Aorta (tissue), 5 donors: ENCODE measurements at regions not wholly inside any gene's neighbourhood (a gene's known extent, or its start where the extent isn't known, plus 50 kb on each side); places are given as distances from the start of the nearest gene placed in this dataset.

Experiments
- ATAC-seq: fragments of 200-7000 bp; cut with Tn5 transposase; one replicate; pipeline ENCODE4 v1.9.1; 2022; ENCODE audit warnings: moderate library complexity; ENCODE audit not compliant: low FRiP score
- DNase-seq, 2 donors: peaks; one replicate each; pipeline ENCODE4 v3.0.0-alpha.2; 2020
- H3K27ac ChIP-seq, 2 donors: one replicate each; pipeline ENCODE4 v1.5.1; 2013; ENCODE audit warnings: low read length in 2 of 2, mild to moderate bottlenecking in 2 of 2, moderate library complexity in 2 of 2, control low read depth in 1 of 2, inconsistent platforms in 1 of 2, low read depth in 1 of 2
- H3K27me3 ChIP-seq, 2 donors: one replicate each; pipeline ENCODE4 v1.6.1; 2013; ENCODE audit warnings: control low read depth in 1 of 2, low read length in 1 of 2, mild to moderate bottlenecking in 1 of 2, moderate library complexity in 1 of 2; ENCODE audit not compliant: insufficient read depth in 2 of 2, control insufficient read depth in 1 of 2
- H3K36me3 ChIP-seq, 2 donors: one replicate each; pipeline ENCODE4 v1.6.1; 2013; ENCODE audit warnings: control low read depth in 1 of 2, low read length in 1 of 2, mild to moderate bottlenecking in 1 of 2; ENCODE audit not compliant: insufficient read depth in 2 of 2, control insufficient read depth in 1 of 2
- H3K4me1 ChIP-seq, 2 donors: one replicate each; pipeline ENCODE4 v1.6.1; 2013; ENCODE audit warnings: low read length in 2 of 2, control low read depth in 1 of 2, mild to moderate bottlenecking in 1 of 2, moderate library complexity in 1 of 2; ENCODE audit not compliant: insufficient read depth in 2 of 2, control insufficient read depth in 1 of 2
- H3K4me3 ChIP-seq, 2 donors: one replicate each; pipeline ENCODE4 v1.5.1; 2013; ENCODE audit warnings: low read length in 2 of 2, control low read depth in 1 of 2, mild to moderate bottlenecking in 1 of 2
- H3K9me3 ChIP-seq: one replicate; pipeline ENCODE4 v1.6.1; 2013; ENCODE audit warnings: mild to moderate bottlenecking, low read length; ENCODE audit not compliant: control insufficient read depth
- WGBS, 2 donors: extraction: QIAGEN DNeasy Blood & Tissue Kit; methylation state at CpG; one replicate each; pipeline ENCODE4 v1.1.7; 2013; 5-methylcytosine and 5-hydroxymethylcytosine counted together
- intact Hi-C, 2 donors: fragments of 100-400 bp; cut with DNase I; formaldehyde crosslinking; loops; one replicate each; pipeline versions ENCODE4 v1.14.2 to v1.15.0; 2022
- donor health status: healthy with polysubstance abuse.
- donor health status: Bipolar disorder and iron deficiency.
- donor health status: DM: no; HTN: no; CAD: no.
- donor health status: DM: no; HTN: no; CAD: no.
- donor health status: DM: yes; HTN: yes; CAD: no.

DNA sequence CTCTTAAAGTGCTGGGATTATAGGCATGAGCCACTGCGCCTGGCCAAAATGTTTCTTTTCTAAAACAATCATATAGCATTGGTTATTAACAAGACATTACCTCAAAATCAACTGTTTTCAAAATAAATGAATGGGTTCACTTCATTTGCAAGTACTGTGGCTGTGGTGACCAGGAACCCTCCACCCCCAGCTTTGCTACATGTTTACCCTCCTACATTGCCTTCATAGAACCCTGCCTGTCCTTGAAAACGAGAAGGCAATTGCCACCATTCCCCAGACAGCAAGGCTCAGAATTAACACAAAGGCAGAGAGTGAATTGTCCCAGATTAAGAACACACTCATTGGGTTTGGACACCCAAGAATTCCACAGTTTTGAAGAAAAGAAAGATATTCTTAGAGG lies 116.6 kb upstream of the LGSN start:
- DNase-seq (no peak), ATAC-seq (no peak)
- H3K9me3 ChIP-seq: no peaks in the 10 kb centered on the region
- H3K36me3 ChIP-seq: no peaks in the 10 kb centered on the region
- H3K27ac ChIP-seq: no peak overlapping the region
- no peaks in the 10 kb centered on the region for H3K4me1 ChIP-seq
- H3K27me3 ChIP-seq: no peaks in the 10 kb centered on the region
- intact Hi-C loops: no loop called here
- no peak overlapping the region for H3K4me3 ChIP-seq
- 70% methylated on average over 2 of the region's 2 CpGs for WGBS, 2 donors

DNA sequence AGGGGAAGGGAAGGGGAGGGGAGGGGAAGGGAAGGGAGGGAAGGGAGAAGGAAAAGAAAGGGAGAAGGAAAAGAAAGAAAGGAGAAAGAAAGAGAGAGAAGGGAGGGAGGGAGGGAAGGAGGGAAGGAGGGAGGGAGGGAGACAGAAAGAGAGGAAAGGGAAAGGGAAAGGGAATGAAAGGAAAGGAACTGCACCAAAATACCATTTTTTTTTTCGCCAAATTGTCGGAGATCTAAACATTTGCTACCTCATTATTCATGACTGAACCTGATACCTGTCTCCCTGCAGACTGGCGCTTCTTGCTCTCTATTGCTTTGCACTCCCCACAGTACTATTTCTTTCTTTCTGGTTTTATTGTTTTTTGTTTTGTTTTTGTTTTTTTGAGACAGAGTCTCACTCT lies 117.3 kb upstream of the LGSN start:
- 81 to 84% methylated on average over 3 of the region's 3 CpGs for WGBS, 2 donors
- H3K36me3 ChIP-seq: no peaks in the 10 kb centered on the region
- H3K4me1 ChIP-seq: no peaks in the 10 kb centered on the region
- ATAC-seq: no peak
- no peaks in the 10 kb centered on the region for H3K27me3 ChIP-seq
- intact Hi-C loops: no loop called here
- H3K27ac ChIP-seq: no peak overlapping the region
- no peak for DNase-seq
- no peaks in the 10 kb centered on the region for H3K9me3 ChIP-seq
- no peak overlapping the region for H3K4me3 ChIP-seq

DNA sequence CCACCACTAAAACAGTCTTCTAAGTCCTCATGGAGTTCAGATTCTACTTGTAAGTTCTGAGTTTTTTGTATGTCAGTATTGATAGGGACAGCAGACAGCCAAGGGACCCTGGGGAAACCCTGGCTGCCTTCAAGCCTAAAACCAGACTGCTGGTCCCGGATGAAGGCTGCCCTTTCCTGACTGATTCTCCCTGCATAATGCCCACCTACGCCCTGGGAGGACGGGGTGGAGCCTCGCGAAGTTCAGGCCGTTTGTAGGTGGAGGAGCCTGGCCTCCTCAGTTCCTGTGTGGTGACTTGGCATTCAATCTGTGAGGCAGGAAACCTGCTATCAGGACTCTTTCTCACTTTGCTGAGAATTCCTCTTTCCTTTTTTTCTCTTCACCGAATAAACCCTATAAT lies 120.3 kb upstream of the LGSN start:
- intact Hi-C loops: no loop called here
- DNase-seq: no peak
- no peaks in the 10 kb centered on the region for H3K36me3 ChIP-seq
- no peaks in the 10 kb centered on the region for H3K27me3 ChIP-seq
- no peak for ATAC-seq
- H3K4me1 ChIP-seq: no peaks in the 10 kb centered on the region
- no peak overlapping the region for H3K27ac ChIP-seq
- no peaks in the 10 kb centered on the region for H3K9me3 ChIP-seq
- no peak overlapping the region for H3K4me3 ChIP-seq
- 49 to 52% methylated on average over 7 of the region's 7 CpGs for WGBS, 2 donors

DNA sequence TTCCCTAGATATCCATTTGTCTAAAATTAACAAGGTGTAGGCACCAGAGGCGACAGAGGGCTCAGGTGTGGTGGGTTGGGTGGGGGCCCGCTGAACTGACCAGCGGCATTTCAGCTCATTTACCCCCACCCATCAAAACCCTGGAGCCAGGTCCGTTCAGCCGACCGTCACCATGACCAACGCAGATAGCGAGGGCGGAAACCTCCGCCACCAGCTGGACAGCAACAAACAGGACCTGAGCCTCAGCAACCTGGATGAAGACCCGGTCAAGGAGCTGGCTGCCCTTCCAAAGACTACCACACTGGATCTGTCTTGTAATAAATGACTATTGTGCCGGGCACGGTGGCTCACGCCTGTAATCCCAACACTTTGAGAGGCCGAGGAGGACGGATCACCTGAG lies 120.8 kb upstream of the LGSN start:
- H3K27me3 ChIP-seq: no peaks in the 10 kb centered on the region
- H3K27ac ChIP-seq: no peak overlapping the region
- H3K4me1 ChIP-seq: no peaks in the 10 kb centered on the region
- WGBS, 2 donors: 93 to 96% methylated on average over 16 of the region's 16 CpGs
- no peaks in the 10 kb centered on the region for H3K9me3 ChIP-seq
- intact Hi-C loops: no loop called here
- ATAC-seq: no peak
- H3K4me3 ChIP-seq: no peak overlapping the region
- no peaks in the 10 kb centered on the region for H3K36me3 ChIP-seq
- no peak for DNase-seq

DNA sequence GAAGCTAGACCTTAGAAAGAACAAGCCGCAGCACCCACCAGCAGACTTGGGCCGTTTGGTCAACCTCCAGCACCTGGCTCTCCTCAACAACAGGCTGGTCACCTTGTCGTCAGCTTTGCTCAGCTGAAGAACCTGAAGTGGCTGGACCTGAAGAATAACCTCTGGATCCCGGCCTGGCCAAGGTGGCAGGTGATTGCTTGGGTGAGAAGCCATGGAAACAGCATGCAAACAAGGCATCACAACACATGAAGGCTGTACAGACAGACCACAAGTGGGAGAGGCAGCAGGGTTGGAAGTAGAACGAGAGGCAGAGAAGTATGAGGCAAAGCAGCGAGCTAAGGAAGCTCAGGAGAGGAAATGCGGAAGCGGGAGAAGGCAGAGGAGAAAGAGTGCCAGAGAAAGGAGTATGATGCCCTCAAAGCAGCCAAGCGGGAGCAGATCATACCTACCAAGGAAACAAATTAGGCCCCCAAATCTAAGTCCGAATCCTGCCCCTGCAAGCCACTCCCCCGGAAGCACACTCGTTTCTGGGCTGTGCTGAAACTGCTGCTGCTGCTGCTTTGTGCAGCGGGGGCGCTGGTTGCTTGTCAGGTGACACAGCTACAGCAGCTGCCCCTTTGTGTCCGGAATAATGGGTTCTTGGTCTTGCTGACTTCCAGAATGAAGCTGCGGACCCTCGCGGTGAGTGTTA lies 121.6 kb upstream of the LGSN start:
- H3K27me3 ChIP-seq: no peaks in the 10 kb centered on the region
- WGBS, 2 donors: 82 to 84% methylated on average over 18 of the region's 18 CpGs
- no peak overlapping the region for H3K4me3 ChIP-seq
- intact Hi-C loops: no loop called here
- ATAC-seq (no peak), DNase-seq (no peak)
- H3K36me3 ChIP-seq: no peaks in the 10 kb centered on the region
- no peaks in the 10 kb centered on the region for H3K9me3 ChIP-seq
- H3K27ac ChIP-seq: no peak overlapping the region
- no peaks in the 10 kb centered on the region for H3K4me1 ChIP-seq

DNA sequence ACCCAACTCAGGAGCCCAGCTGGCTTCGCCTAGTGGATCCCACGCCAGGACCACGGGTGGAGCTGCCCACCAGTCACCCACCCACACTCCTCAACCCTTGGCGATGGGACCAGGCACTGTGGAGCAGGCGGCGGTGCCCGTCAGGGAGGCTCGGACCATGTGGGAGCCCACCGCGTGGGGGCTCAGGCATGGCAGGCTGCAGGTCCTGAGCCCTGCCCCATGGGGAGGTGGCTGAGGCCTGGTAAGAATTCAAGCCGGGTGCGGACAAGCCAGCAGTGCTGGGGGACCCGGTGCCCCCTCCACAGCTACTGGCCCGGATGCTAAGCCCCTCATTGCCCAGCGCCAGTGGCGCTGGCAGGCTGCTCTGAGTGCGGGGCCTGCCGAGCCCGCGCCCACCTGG lies 123.1 kb upstream of the LGSN start:
- intact Hi-C loops: no loop called here

DNA sequence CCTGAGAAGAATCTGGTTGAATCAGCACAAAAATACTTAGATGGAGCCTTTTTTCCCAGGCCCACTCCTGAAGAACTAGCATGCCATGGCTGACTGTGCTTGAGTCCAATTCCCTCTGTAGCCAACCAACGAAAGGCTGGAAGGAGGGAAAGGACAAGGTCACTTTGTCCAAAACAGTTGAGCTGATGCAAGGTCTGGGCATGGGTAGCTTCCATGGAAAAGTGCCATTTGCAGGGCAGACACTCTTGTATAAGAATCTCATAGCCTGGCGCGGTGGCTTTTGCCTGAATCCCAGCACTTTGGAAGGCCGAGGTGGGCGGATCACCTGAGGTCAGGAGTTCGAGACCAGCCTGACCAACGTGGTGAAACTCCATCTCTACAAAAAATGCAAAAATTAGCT lies 125.0 kb upstream of the LGSN start:
- Histone ChIP-seq H3K9me3 (no peaks in the 10 kb centered on the region), H3K27ac (no peak overlapping the region), H3K27me3 (no peaks in the 10 kb centered on the region), H3K4me1 (peaks cover 0 to 2% of the 10 kb centered on the region in 2 donors), H3K36me3 (no peaks in the 10 kb centered on the region), H3K4me3 (no peak overlapping the region)
- DNase-seq: no peak
- intact Hi-C loops: no loop called here
- ATAC-seq: no peak
- WGBS, 2 donors: 81 to 85% methylated on average over 7 of the region's 7 CpGs

More for the DNA sequence above, 123.1 kb upstream of the LGSN start:
- DNase-seq (no peak), ATAC-seq (no peak)
- Histone ChIP-seq H3K4me3 (no peak overlapping the region), H3K27ac (no peak overlapping the region), H3K9me3 (no peaks in the 10 kb centered on the region), H3K4me1 (peaks cover 0 to 2% of the 10 kb centered on the region in 2 donors), H3K27me3 (no peaks in the 10 kb centered on the region), H3K36me3 (no peaks in the 10 kb centered on the region)
- WGBS, 2 donors: 94 to 96% methylated on average over 20 of the region's 20 CpGs

DNA sequence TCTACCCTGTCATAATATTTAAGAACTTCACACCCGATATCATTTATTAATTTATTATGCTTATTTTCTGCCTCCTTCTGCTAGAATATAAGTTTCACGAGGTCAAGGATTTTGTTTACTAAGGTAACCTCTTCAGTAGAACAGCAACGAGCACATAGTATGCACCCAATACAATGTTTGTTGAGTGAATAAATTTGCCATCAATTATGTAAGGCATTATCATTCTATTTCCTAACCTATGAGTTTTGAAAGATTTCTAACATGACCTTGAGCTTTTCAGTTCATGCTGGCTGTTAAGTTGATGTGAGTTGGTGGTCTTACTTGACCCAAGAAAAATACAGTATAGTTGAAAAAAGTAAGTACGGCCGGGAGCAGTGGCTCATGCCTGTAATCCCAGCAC lies 125.9 kb upstream of the LOC128125822 start:
- H3K4me1 ChIP-seq: peaks cover 0 to 2% of the 10 kb centered on the region in 2 donors
- H3K27ac ChIP-seq: no peak overlapping the region
- no peak for DNase-seq
- H3K27me3 ChIP-seq: no peaks in the 10 kb centered on the region
- H3K9me3 ChIP-seq: no peaks in the 10 kb centered on the region
- 76 to 81% methylated on average over 5 of the region's 5 CpGs for WGBS, 2 donors
- ATAC-seq: no peak
- H3K4me3 ChIP-seq: no peak overlapping the region
- H3K36me3 ChIP-seq: no peaks in the 10 kb centered on the region
- intact Hi-C loops: no loop called here

DNA sequence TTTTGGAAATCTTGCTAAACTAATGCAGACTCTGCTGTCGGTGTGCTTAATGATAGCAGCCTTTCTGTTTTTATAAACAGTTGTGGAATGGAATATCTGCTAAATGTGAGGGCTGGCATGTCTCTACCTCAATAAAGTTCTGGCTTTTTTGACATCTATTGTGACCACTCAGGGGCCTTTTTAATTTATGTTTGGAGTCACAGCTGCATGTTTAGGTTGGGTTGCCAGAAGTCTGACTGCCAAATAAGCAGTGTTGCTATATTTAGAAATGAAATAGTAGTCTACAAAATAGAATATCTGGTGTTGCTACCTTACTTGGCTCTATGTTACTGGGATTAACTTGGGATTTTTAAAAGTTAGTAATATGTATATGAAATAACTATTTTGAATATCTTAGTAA lies 125.1 kb upstream of the LOC128125822 start:
- H3K4me1 ChIP-seq: peaks cover 0 to 2% of the 10 kb centered on the region in 2 donors
- no peak overlapping the region for H3K27ac ChIP-seq
- 10 to 11% methylated on average over 1 of the region's 1 CpG for WGBS, 2 donors
- ATAC-seq (no peak), DNase-seq (no peak)
- intact Hi-C loops: no loop called here
- no peaks in the 10 kb centered on the region for H3K9me3 ChIP-seq
- H3K4me3 ChIP-seq: no peak overlapping the region
- H3K36me3 ChIP-seq: no peaks in the 10 kb centered on the region
- no peaks in the 10 kb centered on the region for H3K27me3 ChIP-seq
